Mucosa of descending colon (tissue), 3 donors: ENCODE measurements at regions not wholly inside any gene's neighbourhood (a gene's known extent, or its start where the extent isn't known, plus 50 kb on each side); places are given as distances from the start of the nearest gene placed in this dataset.

Experiments
- ATAC-seq: fragments of 200-7000 bp; cut with Tn5 transposase; one replicate; pipeline ENCODE4 v1.9.1; 2020; ENCODE audit warnings: mild to moderate bottlenecking, moderate library complexity
- DNase-seq, 3 donors: peaks; one replicate each; pipeline ENCODE4 v3.0.0-alpha.2; 2020
- H3K36me3 ChIP-seq: fragments of 200-600 bp; one replicate; pipeline ENCODE4 v1.8.0; 2021; ENCODE audit warnings: low read depth, mild to moderate bottlenecking
- H3K4me1 ChIP-seq: fragments of 200-600 bp; one replicate; pipeline ENCODE4 v1.8.0; 2021; ENCODE audit warnings: low read depth, mild to moderate bottlenecking
- H3K4me3 ChIP-seq: fragments of 200-600 bp; one replicate; pipeline ENCODE4 v1.8.0; 2021; ENCODE audit warnings: mild to moderate bottlenecking
- H3K9me3 ChIP-seq: fragments of 200-600 bp; one replicate; pipeline ENCODE4 v1.8.0; 2021; ENCODE audit warnings: mild to moderate bottlenecking
- intact Hi-C, 2 donors: fragments of 100-400 bp; cut with DNase I in 1 of 2; cut with micrococcal nuclease in 1 of 2; formaldehyde crosslinking; loops; one replicate each; pipeline versions ENCODE4 v1.11.0 to v1.11.1; 2022; cut with DNase I, micrococcal nuclease
- TF ChIP-seq, protein P1 (sequence below): fragments of 200-600 bp; IDR thresholded peaks from one replicate; pipeline ENCODE4 v1.8.0; 2022; ENCODE audit warnings: antibody characterized with exemption, mild to moderate bottlenecking
- donor health status: DM: no; HTN: no; CAD: no; lungs with moderate emphysema.
- donor health status: DM: no; HTN: no; CAD: no.
- donor health status: DM: no; HTN: yes; CAD: no.

DNA sequence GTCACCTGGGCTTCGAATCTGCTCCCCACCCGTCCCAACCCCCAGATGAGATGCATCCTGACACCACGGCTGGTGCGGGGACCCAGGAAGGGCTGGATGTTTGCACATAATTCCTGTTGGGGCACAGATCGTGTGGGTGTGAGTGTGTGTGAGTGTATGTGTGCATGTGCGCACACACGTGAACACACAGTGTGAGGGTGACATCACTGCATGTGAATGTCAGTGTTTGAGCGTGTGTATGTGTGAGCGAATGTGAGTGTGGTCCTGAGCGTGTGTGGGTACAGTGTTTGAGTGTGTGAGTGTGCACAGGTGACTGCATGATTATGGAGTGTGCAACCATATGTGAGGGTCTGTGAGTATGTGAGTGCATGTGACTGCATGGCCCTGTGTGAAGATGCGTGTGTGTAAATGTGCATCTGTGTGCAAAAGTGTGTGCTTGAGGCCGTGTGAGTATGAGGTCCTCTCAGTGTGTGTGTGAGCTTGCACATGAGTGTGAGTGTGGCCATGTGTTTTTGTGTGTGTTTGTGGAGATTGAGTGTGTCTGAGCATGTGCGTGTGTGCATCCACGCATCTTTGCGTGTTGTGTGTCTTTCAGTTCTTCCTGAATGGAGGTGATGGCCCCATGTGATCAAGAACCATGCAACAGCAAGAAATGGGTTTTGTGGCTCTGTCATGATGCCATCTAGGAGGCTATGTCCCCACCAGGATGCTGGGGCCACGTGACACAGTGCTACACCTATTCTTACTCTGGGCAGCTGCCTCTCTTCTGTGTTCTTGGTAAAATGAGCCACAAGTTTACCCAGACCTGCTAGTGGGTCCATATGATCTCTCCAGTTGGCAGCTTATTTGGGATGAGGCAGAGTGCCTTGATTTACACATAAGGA lies 70.5 kb upstream of the GCSH start:
- TF ChIP-seq, protein P1, sequence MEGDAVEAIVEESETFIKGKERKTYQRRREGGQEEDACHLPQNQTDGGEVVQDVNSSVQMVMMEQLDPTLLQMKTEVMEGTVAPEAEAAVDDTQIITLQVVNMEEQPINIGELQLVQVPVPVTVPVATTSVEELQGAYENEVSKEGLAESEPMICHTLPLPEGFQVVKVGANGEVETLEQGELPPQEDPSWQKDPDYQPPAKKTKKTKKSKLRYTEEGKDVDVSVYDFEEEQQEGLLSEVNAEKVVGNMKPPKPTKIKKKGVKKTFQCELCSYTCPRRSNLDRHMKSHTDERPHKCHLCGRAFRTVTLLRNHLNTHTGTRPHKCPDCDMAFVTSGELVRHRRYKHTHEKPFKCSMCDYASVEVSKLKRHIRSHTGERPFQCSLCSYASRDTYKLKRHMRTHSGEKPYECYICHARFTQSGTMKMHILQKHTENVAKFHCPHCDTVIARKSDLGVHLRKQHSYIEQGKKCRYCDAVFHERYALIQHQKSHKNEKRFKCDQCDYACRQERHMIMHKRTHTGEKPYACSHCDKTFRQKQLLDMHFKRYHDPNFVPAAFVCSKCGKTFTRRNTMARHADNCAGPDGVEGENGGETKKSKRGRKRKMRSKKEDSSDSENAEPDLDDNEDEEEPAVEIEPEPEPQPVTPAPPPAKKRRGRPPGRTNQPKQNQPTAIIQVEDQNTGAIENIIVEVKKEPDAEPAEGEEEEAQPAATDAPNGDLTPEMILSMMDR: no peak
- no peak for ATAC-seq
- Histone ChIP-seq H3K4me3 (no peak overlapping the region), H3K36me3 (no peaks in the 10 kb centered on the region), H3K4me1 (no peaks in the 10 kb centered on the region), H3K9me3 (no peaks in the 10 kb centered on the region)
- no peak for DNase-seq
- intact Hi-C loops: no loop called here

DNA sequence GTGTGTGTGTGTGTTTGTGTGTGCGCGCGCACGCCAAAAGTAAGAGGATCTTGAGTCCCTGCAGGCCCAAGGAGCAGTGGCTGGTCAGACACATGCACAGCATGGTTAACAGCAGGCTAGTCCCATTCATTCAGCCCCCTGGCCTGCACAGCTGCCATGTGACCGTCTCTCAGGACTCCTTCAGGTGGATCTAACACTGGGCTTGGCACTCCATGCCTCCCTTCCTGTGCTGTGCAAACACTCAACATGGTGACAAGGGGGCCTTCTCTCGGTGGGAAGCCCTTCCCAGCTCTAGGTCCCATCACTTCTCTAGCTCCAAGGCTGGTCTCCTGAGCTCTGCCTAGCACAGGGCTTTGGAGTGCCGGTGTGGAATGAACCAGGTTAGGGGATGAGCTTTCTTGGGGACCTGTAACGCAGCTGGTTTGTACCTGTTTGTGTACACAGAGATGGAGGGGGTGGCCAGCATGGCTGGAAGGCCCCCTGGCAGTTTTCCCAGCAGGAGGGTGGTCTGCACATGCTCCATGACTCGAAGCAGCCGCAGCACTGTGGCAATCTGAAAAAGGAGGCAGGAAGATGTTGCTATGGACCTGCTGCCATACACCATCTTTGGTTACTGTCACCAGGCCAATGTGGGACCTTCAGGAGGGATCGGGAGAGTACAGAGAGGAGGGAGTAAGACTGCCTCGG lies 69.4 kb upstream of the GCSH start:
- no peaks in the 10 kb centered on the region for H3K9me3 ChIP-seq
- H3K36me3 ChIP-seq: no peaks in the 10 kb centered on the region
- TF ChIP-seq, protein P1: no peak
- H3K4me3 ChIP-seq: no peak overlapping the region
- ATAC-seq (no peak), DNase-seq (no peak)
- no peaks in the 10 kb centered on the region for H3K4me1 ChIP-seq
- intact Hi-C loops: no loop called here

DNA sequence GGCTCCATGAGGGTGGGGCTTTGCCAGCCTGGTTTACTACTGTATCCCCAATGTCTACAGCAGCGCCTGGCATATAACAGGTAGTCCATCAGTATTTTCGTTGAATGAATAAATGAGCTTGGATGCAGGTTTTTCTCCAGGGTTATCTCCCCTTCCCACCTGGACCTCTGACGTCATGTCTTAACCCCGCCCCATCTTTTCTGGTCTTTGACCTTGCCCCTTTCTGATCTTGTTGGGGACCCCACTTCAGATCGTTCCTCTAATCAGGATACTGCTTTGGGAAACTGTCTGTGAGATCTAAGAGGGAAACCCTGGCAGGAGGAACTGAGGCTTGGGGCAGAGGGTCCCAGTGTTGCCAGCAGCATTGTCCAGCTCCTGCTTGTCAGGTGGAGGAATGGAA lies 68.8 kb upstream of the GCSH start:
- no peaks in the 10 kb centered on the region for H3K36me3 ChIP-seq
- no peaks in the 10 kb centered on the region for H3K9me3 ChIP-seq
- no peak for ATAC-seq
- no peak overlapping the region for H3K4me3 ChIP-seq
- intact Hi-C loops: no loop called here
- TF ChIP-seq, protein P1: no peak
- no peak for DNase-seq
- no peaks in the 10 kb centered on the region for H3K4me1 ChIP-seq

DNA sequence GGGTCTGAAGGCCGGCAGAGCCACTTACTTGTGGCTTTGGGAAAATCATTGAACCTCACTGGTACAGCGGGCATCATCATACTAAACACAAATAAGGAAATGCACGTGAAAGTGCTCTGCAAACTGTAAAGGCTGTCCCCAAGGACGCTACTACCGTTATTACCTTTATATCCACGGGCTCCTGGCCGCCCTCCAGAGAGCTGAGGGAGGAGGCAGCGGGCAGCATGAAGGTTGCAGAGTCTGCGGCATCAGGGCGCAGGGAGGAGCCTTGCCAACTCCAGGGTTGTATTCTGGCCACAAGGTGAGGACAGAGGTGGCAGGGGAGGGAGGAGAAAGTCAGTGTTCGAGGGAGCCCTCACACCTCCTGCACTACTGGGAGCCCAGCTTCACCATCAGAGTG lies 68.3 kb upstream of the GCSH start:
- intact Hi-C loops: no loop called here
- Histone ChIP-seq H3K36me3 (no peaks in the 10 kb centered on the region), H3K9me3 (no peaks in the 10 kb centered on the region), H3K4me3 (no peak overlapping the region), H3K4me1 (no peaks in the 10 kb centered on the region)
- peak; percentile 30 for ATAC-seq
- TF ChIP-seq, protein P1: no peak
- DNase-seq: peak in 2 of 3 donors; percentile 62 to 66

DNA sequence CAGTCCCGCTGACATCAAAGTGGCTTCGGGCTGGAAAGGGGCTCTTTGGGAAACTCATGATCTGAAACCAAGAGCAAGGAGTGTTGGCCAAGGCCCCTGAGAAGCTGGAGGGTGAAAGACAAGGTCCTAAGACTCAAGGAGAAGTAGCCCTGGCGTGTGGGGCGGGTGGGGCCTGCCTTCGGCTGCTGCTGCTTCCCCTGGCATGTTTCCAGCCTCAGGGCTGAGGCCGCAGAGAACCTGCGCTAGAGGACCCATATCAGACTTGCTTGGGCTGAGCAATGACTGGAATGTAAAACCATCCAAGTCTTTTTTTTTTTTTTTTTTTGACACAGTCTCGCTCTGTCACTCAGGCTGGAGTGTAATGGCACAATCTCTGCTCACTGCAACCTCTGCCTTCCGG lies 67.5 kb upstream of the GCSH start:
- TF ChIP-seq, protein P1: no peak
- no peak overlapping the region for H3K4me3 ChIP-seq
- intact Hi-C loops: no loop called here
- no peaks in the 10 kb centered on the region for H3K4me1 ChIP-seq
- ATAC-seq: no peak
- no peak for DNase-seq
- no peaks in the 10 kb centered on the region for H3K36me3 ChIP-seq
- H3K9me3 ChIP-seq: no peaks in the 10 kb centered on the region
